Type B pancreatic cell (in vitro differentiated cells): ENCODE measurements at regions not wholly inside any gene's neighbourhood (a gene's known extent, or its start where the extent isn't known, plus 50 kb on each side); places are given as distances from the start of the nearest gene placed in this dataset.

ENCODE experiments used
- DNase-seq: peaks from one replicate; pipeline ENCODE4 v3.0.0; 2021; ENCODE audit warnings: mixed read lengths; ENCODE audit not compliant: unreplicated experiment; ENCODE audit errors: extremely low spot score
- H3K27ac Mint-ChIP-seq: 2 replicates; pipeline ENCODE4 v1.8.0; 2021; ENCODE audit warnings: mild to moderate bottlenecking, mixed read lengths
- H3K27me3 Mint-ChIP-seq: 2 replicates; pipeline ENCODE4 v1.8.0; 2021; ENCODE audit warnings: mixed read lengths
- H3K36me3 Mint-ChIP-seq: 2 replicates; pipeline ENCODE4 v1.8.0; 2021; ENCODE audit warnings: mixed read lengths
- H3K4me1 Mint-ChIP-seq: one replicate; pipeline ENCODE4 v1.8.0; 2021; ENCODE audit warnings: mixed read lengths; ENCODE audit not compliant: unreplicated experiment
- H3K4me3 Mint-ChIP-seq: 2 replicates; pipeline ENCODE4 v1.8.0; 2021; ENCODE audit warnings: mild to moderate bottlenecking, mixed read lengths
- H3K9me3 Mint-ChIP-seq: 2 replicates; pipeline ENCODE4 v1.8.0; 2021; ENCODE audit warnings: mixed read lengths
- CTCF ChIP-seq: fragments of 200-600 bp; sonication (generic); conservative IDR thresholded peaks from 2 replicates; pipeline ENCODE4 v1.5.0; 2021; ENCODE audit warnings: antibody characterized with exemption, mild to moderate bottlenecking

GRCh38 chr7:24140001-24140400, 144.0 kb upstream of the NPY start:
- Mint-ChIP-seq H3K36me3 (no peaks in the 10 kb centered on the region), H3K27me3 (peaks cover 11% of the 10 kb centered on the region), H3K9me3 (no peaks in the 10 kb centered on the region), H3K4me1 (no peaks in the 10 kb centered on the region), H3K4me3 (no peak overlapping the region), H3K27ac (no peak overlapping the region)
- TF ChIP-seq CTCF, result no peak
- DNase-seq, result no peak

GRCh38 chr7:24141874-24142509, 142.0 kb upstream of the NPY start:
- H3K4me1 Mint-ChIP-seq, result no peaks in the 10 kb centered on the region
- DNase-seq, result no peak
- no peak overlapping the region for H3K4me3 Mint-ChIP-seq
- no peaks in the 10 kb centered on the region for H3K36me3 Mint-ChIP-seq
- no peak for TF ChIP-seq CTCF
- no peaks in the 10 kb centered on the region for H3K9me3 Mint-ChIP-seq
- H3K27me3 Mint-ChIP-seq, result peaks cover 9% of the 10 kb centered on the region
- H3K27ac Mint-ChIP-seq, result no peak overlapping the region

DNA sequence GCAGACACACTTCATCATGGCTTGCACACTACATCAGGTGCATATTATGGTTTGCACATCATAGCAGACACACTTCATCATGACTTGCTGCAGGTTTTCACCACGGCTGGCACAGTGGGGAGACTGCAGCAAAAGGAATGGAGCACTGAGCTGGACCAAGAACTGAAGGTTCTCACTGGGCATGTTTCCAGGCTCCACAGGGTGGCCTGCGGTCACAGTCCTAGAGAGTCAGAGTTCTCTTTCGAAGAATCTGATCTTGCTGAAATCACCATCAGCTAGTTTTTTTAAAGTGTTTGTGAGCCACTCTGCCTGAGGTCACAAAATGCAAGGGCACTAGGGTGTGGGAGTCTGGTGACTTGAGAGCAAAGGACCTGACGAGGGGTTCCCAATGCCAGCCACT, 140.4 kb upstream of the NPY start:
- no peak overlapping the region for H3K4me3 Mint-ChIP-seq
- H3K27ac Mint-ChIP-seq, result no peak overlapping the region
- H3K36me3 Mint-ChIP-seq, result no peaks in the 10 kb centered on the region
- no peak for TF ChIP-seq CTCF
- no peaks in the 10 kb centered on the region for H3K9me3 Mint-ChIP-seq
- no peaks in the 10 kb centered on the region for H3K27me3 Mint-ChIP-seq
- no peaks in the 10 kb centered on the region for H3K4me1 Mint-ChIP-seq
- no peak for DNase-seq

DNA sequence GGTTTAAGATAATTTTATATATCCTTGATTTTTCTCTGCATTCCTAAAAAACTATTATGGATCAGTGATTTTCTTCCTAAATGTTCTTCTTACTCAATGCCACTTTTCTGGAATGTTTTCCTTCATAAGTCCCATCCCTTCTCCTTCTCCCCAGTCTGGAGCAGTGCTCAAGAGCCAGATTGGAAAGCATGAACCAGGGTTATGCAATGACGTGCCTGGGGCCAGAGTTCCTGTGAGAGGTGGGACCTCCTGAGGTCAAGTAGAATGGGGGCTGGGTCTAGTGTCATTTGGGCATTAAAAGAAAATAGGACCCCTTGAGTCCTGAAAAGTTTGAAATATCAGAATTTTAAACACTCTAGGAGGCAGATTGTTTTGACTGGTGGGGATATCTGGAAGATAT, 132.0 kb upstream of the NPY start:
- Mint-ChIP-seq H3K36me3 (no peaks in the 10 kb centered on the region), H3K4me1 (no peaks in the 10 kb centered on the region), H3K27ac (no peak overlapping the region), H3K4me3 (no peak overlapping the region), H3K9me3 (peaks cover 9% of the 10 kb centered on the region), H3K27me3 (no peaks in the 10 kb centered on the region)
- no peak for DNase-seq
- TF ChIP-seq CTCF, result no peak

- no peak overlapping the region for H3K4me3 Mint-ChIP-seq
- DNase-seq, result no peak
- H3K27me3 Mint-ChIP-seq, result no peaks in the 10 kb centered on the region
- no peaks in the 10 kb centered on the region for H3K36me3 Mint-ChIP-seq
- H3K4me1 Mint-ChIP-seq, result no peaks in the 10 kb centered on the region
- no peak overlapping the region for H3K27ac Mint-ChIP-seq
- TF ChIP-seq CTCF, result no peak
- peaks cover 10% of the 10 kb centered on the region for H3K9me3 Mint-ChIP-seq
Observed at GRCh38 chr7:24152356-24152755, 131.6 kb upstream of the NPY start.
